ENCODE measurements at regions not wholly inside any gene's neighbourhood (a gene's known extent, or its start where the extent isn't known, plus 50 kb on each side); places are given as distances from the start of the nearest gene placed in this dataset.

DNA sequence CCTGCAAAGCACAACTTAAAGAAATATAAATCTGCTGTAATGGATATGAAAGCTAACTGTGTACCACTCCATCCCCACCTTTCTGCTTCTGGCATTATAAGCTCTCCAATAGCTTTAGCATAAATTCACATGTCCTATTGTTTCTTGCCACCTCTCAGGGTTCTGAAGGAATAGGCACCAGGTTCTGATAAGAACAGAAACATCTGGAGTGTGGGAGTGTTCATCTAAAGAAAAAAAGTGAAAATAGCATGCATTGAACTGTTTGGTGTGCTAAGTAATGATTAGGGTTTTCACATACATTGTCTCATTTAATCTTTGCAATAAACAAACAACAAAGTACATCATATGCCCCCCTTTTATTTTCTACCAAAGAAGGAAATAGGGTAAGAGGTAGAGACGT is 72.3 kb downstream of the FAM76B start:
- H3K36me3 ChIP-seq, result no peaks in the 10 kb centered on the region
- H3K4me1 ChIP-seq, result peaks cover 72% of the 10 kb centered on the region
- peak overlapping the region; percentile 77 for H3K4me2 ChIP-seq
- peak overlapping the region; percentile 84 for H3K9ac ChIP-seq
- no peaks in the 10 kb centered on the region for H4K20me1 ChIP-seq
- no peaks in the 10 kb centered on the region for H3K27me3 ChIP-seq
- H3K27ac ChIP-seq, result peak overlapping the region; percentile 98
- TF ChIP-seq Cebpa-rat (IDR thresholded peaks at IDR 0.05), result no peak
- H3K9me3 ChIP-seq, result no peaks in the 10 kb centered on the region
- H3K4me3 ChIP-seq, result no peak overlapping the region

DNA sequence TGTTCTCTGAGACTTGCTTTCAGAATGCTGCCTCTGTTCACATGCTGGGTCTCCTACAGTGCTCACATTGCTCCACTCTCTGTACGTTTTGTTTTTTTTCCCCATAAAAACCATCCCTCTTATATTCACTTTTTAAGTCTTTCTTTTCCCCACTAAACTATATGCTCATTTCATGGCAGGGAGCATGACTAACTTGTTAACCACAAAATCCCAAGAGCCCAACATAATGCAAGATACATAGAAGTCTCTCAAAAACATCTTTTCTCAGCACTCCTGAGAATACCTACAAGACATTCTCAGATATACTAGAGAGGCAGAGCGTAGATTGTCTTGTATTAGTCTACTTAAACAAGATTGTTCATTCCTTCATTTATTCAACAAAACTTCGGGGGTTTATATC is 73.3 kb downstream of the FAM76B start:
- Histone ChIP-seq H3K4me3 (peak overlapping the region; percentile 42; the same call in 1 of the 2 replicates), H4K20me1 (no peaks in the 10 kb centered on the region), H3K4me2 (peak overlapping the region; percentile 77), H3K27me3 (no peaks in the 10 kb centered on the region), H3K9me3 (no peaks in the 10 kb centered on the region), H3K9ac (peak overlapping the region; percentile 84), H3K36me3 (no peaks in the 10 kb centered on the region), H3K4me1 (peaks cover 79% of the 10 kb centered on the region), H3K27ac (peak overlapping the region; percentile 98)
- TF ChIP-seq Cebpa-rat (IDR thresholded peaks at IDR 0.05), result no peak

GRCh38 chr11:95715777-95716241 is 73.8 kb downstream of the FAM76B start:
- TF ChIP-seq Cebpa-rat (IDR thresholded peaks at IDR 0.05), result no peak
- Histone ChIP-seq H3K27me3 (no peaks in the 10 kb centered on the region), H3K27ac (peak overlapping the region; percentile 98), H3K9ac (peak overlapping the region; percentile 84), H3K36me3 (no peaks in the 10 kb centered on the region), H4K20me1 (no peaks in the 10 kb centered on the region), H3K4me1 (peaks cover 78% of the 10 kb centered on the region), H3K9me3 (no peaks in the 10 kb centered on the region), H3K4me2 (peak overlapping the region; percentile 77), H3K4me3 (peak overlapping the region; percentile 42; the same call in 1 of the 2 replicates)

DNA sequence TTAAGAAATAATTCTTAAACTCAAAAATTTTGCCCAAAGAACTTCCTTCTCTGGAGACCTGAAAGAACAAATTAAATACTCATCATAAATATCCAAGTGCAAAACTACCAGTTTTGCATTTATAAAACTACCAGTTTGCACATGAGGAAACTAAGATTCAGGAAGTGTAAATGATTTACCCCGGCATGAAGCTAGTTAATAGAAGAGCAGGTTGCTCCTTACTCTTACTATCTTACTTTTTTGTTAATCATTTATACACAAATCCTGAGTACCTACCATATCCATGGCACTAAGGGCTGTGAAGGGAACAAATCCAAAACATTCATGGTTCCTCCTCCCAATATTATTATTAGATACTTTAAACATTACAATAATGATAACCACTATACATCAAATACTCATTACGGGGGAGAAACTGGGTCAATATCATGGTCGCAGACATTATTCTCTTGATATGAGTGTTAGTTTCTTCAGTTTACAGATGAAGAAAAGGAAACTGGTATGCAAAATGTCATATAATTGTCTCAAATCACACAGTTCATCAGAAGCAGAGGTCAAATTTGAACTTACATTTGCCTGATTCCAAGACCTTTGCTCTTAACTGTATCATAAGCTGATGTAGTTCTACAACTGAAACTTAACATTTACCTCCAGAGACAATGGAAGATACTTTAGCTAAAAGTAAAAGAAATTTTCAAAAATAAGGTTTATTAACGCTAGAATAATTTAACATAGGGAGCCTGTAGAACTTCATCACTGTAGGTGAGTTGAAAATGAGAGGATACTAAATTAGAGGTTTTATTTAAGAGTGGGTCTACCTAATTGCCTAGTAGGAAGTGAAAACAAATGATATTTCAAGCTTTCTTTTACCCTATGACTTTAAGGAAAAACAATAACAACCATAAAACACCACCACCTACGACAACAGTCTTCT is 74.5 kb downstream of the FAM76B start:
- Histone ChIP-seq H3K9ac (peak overlapping the region; percentile 58; the same call in 1 of the 2 replicates), H3K4me2 (peak overlapping the region; percentile 76), H4K20me1 (no peaks in the 10 kb centered on the region), H3K4me3 (peak overlapping the region; percentile 34), H3K4me1 (peaks cover 71% of the 10 kb centered on the region), H3K9me3 (no peaks in the 10 kb centered on the region), H3K36me3 (no peaks in the 10 kb centered on the region), H3K27me3 (no peaks in the 10 kb centered on the region), H3K27ac (peak overlapping the region; percentile 98)
- TF ChIP-seq Cebpa-rat (IDR thresholded peaks at IDR 0.05), result no peak

DNA sequence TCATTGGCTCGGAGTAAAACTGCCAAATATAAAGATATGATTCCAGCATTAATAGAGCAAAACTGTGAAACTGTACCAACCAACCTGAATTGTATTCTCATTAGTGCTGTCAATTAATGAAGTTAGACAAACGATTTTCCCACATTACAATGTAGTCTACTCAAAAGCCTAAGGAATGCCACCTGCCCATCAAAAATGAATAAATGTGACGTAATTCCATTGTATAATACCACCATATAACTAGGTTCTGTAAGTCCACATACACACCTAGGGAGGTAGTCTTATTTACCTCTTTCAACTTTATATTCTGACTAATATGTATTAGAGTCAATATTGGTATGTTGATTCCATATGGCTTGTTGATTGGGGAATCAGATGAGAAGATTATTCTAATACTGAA is 76.2 kb downstream of the FAM76B start:
- Histone ChIP-seq H3K9ac (no peak overlapping the region), H3K4me1 (peaks cover 54% of the 10 kb centered on the region), H3K36me3 (no peaks in the 10 kb centered on the region), H3K27ac (peak overlapping the region; percentile 98; the same call in 1 of the 2 replicates), H3K9me3 (no peaks in the 10 kb centered on the region), H3K27me3 (no peaks in the 10 kb centered on the region), H3K4me3 (no peak overlapping the region), H3K4me2 (no peak overlapping the region), H4K20me1 (no peaks in the 10 kb centered on the region)
- no peak for TF ChIP-seq Cebpa-rat (IDR thresholded peaks at IDR 0.05)

DNA sequence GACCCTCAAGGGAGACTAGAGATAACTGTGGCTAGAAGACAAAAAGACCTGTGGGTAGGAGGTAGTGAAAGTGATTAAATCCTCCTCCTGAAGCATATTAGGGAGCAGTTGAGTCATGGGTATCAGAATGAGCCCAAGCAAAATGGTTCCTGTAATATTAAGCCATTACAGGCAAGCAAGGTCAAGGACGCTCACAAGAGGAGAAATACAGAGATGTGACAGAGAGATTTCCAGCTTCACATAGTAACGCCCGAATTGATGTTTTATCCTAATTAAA is 77.7 kb downstream of the FAM76B start:
- Histone ChIP-seq H4K20me1 (no peaks in the 10 kb centered on the region), H3K27me3 (no peaks in the 10 kb centered on the region)
- TF ChIP-seq Cebpa-rat (IDR thresholded peaks at IDR 0.05), result no peak

DNA sequence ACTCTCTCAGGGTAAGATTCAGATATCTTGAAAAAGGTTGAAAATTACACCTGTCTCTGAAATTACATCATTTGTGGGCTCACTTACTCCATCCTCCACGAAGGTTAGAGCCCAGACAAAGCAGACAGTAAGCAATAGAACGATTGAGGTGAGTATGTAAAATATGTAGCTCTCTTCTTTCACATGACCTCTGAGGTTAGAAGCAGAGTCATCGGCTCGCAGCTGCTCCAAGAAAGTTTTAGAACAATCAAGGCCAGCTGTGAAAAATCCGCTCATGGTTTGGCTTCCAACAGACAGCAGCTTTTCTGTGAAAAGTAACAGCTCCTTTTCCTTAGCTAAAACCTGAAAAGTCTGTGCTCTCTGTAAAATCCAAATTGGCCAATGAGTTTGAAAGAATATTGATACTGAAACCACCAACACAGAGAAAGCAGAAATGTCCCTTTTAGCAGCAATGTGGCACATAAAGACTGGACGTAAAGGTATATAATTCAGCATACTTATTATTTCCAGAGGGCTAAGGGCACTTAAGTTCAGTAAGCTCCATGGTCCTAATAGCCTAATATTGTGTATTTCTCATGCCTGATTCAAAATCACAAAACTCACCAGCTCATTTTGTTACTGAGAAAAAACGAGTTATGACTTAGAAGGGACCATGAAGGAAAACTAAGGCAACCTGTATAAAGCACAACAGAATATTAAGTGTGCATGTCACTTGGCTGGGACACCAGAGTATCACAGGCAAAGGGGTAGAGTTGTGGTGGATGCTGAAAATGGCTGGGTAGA is 78.2 kb downstream of the FAM76B start:
- Histone ChIP-seq H3K4me2 (peak overlapping the region; percentile 8; the same call in 1 of the 2 replicates), H3K27ac (no peak overlapping the region), H3K4me1 (peaks cover 33% of the 10 kb centered on the region), H3K36me3 (no peaks in the 10 kb centered on the region), H4K20me1 (no peaks in the 10 kb centered on the region), H3K4me3 (no peak overlapping the region), H3K9me3 (no peaks in the 10 kb centered on the region), H3K9ac (no peak overlapping the region), H3K27me3 (no peaks in the 10 kb centered on the region)
- no peak for TF ChIP-seq Cebpa-rat (IDR thresholded peaks at IDR 0.05)

More for the DNA sequence above, 77.7 kb downstream of the FAM76B start:
- Histone ChIP-seq H3K36me3 (no peaks in the 10 kb centered on the region), H3K4me3 (no peak overlapping the region), H3K9me3 (no peaks in the 10 kb centered on the region), H3K4me2 (peak overlapping the region; percentile 8; the same call in 1 of the 2 replicates), H3K4me1 (peaks cover 39% of the 10 kb centered on the region), H3K9ac (no peak overlapping the region), H3K27ac (no peak overlapping the region)

GRCh38 chr11:95708681-95709080 is 80.9 kb downstream of the FAM76B start:
- Histone ChIP-seq H4K20me1 (no peaks in the 10 kb centered on the region), H3K36me3 (no peaks in the 10 kb centered on the region), H3K9ac (no peak overlapping the region), H3K4me2 (no peak overlapping the region), H3K27me3 (no peaks in the 10 kb centered on the region), H3K4me3 (no peak overlapping the region), H3K27ac (no peak overlapping the region), H3K9me3 (no peaks in the 10 kb centered on the region), H3K4me1 (peaks cover 19% of the 10 kb centered on the region)
- TF ChIP-seq Cebpa-rat (IDR thresholded peaks at IDR 0.05), result no peak

GRCh38 chr11:95706974-95707387 is 82.6 kb downstream of the FAM76B start:
- no peaks in the 10 kb centered on the region for H3K27me3 ChIP-seq
- no peak overlapping the region for H3K9ac ChIP-seq

More at GRCh38 chr11:95706974-95707387, 82.6 kb downstream of the FAM76B start:
- Histone ChIP-seq H4K20me1 (no peaks in the 10 kb centered on the region), H3K27ac (no peak overlapping the region), H3K36me3 (no peaks in the 10 kb centered on the region), H3K4me1 (peaks cover 16% of the 10 kb centered on the region), H3K4me2 (no peak overlapping the region), H3K4me3 (no peak overlapping the region), H3K9me3 (no peaks in the 10 kb centered on the region)
- no peak for TF ChIP-seq Cebpa-rat (IDR thresholded peaks at IDR 0.05)
